ENCODE measurements at regions not wholly inside any gene's neighbourhood (a gene's known extent, or its start where the extent isn't known, plus 50 kb on each side); places are given as distances from the start of the nearest gene placed in this dataset.
A peak's percentile ranks its signal among the peaks of the same experiment; 100 is the strongest.
"Not testable (repeated sequence)": the region's sequence is repeated elsewhere in the genome, so short reads cannot be mapped to it uniquely, and the experiment has no call there.

DNA sequence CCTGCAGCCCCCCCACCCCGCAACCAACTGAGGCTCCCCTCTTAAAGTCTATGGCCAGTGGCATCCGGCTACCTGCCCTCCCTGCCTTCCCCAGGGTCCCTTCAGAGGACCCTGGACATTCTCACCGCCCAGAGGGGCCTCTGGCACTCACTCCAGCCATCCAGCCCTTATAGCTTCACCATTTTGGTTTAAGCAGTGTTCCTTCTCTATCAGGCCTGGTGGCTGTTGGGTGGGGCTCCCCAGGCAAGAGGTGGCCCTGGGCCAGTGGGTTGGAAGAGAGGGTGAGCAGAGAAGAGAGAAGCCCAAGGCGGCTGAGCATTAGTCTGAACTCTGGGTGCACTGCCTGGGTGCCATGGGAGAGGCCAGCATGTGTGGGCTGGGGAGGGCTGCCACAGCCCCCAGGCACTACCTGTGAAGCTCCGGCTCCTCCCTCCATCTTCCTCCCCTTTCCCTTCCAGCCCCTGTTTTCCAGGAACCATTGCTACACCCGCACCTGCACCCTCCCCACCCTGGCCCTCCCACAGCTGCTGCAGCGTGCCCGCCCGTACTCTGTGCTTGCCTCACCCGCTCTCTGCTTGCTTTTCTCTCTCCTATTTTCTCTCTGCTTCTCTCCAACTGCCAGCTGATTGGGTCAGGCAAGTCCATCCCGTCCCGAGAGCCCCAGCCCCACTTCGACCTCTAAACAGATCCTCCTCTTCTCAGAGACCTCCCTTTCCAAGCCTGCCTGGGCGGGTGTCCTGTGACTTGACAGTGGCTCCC is 168.2 kb downstream of the TBC1D2B start:
- POLR2A ChIA-PET: interaction anchor here (0.6 to 1.2 kb wide), 2 partner anchors 10 to 530 kb away, joined by 3 read pairs; no protein-coding TSS in a partner anchor
- DNase-seq (ENCODE audit: extremely low spot score): no peak
- CTCF ChIA-PET: interaction anchor here (0.8 to 2.0 kb wide), 8 partner anchors 9 to 199 kb away, joined by 3 to 11 read pairs (median 4); no protein-coding TSS in a partner anchor
- no peak for TF ChIP-seq FOXM1 (IDR thresholded peaks at IDR 0.05; ENCODE audit: borderline replicate concordance)
- TF ChIP-seq SUZ12 (IDR thresholded peaks at IDR 0.05): no peak

DNA sequence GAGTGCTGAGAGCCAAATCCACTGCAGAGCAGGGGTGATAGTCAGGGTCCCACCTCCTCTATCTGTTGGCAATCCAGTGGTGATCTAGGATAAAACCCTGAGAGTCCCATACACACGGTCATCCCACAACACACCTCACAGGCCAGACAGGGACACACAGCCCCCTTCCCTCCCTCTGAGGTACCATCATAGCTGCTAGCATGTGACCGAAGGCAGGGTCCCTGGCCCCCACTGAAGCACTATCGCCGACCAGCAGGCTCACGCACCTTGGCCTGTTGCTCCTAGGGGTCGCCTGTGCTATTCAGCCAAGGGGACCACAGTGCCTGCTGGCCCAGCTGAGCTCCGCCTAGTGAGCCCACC is 168.8 kb downstream of the TBC1D2B start:
- ChIA-PET CTCF (interaction anchor here (0.7 to 1.8 kb wide), 12 partner anchors 9 to 786 kb away, joined by 3 to 5 read pairs (median 3); no protein-coding TSS in a partner anchor), POLR2A (interaction anchor here (0.6 kb wide), 1 partner anchor 529 kb away, joined by 3 read pairs; no protein-coding TSS in a partner anchor)
- not testable (repeated sequence) for DNase-seq (ENCODE audit: extremely low spot score)

DNA sequence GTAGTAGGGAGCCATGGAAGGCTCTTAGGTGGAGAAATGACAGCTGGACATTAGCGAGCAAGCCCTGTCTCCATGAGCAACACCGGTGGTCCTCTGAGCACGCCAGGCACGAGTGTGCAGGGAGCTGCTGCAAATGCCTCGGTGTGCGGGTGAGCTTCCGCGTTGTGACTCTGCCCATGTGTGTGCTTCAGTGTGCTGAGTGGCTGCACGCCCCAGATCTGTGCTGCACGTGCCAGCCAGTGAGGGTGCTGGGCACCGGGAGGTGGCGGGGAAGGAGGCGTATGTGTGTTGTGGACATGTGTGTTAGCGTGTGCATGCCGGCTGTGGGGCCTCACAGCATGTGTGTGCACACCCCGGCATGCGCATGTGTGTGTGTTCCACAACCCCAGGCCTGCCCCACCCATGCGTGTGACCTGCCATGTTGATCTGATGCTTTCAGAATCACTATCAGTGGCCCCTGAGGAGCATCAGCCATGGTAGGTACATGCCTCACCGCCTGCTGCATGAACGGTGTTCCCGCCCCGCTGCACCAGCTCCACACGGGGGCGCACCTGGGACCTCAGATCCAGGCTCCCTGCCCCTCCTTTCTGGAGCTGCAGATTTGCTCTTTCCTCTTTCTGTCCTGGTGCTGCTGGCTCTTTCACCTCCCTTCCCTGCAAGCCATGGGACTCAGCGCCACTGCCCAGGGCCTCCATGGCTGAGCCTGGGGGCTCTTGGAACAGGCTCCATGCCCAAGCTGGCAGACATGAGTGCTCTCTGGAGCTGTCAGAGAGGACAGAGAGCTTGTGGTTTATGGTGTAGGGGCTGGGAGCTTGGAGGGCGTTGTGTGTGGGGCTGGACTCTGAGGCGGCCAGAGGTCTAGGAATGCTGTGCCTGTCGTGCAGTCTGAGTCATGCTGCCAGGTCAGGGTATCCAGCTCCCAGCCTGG is 169.4 kb downstream of the TBC1D2B start:
- TF ChIP-seq BHLHE40 (IDR thresholded peaks at IDR 0.05; ENCODE audit: borderline replicate concordance) (no peak), SUZ12 (IDR thresholded peaks at IDR 0.05) (no peak), ZNF384 (IDR thresholded peaks at IDR 0.05) (no peak), HDGF (IDR thresholded peaks at IDR 0.05; ENCODE audit: borderline replicate concordance) (no peak), TARDBP (IDR thresholded peaks at IDR 0.05) (no peak)
- POLR2A ChIA-PET: no interaction called here
- DNase-seq (ENCODE audit: extremely low spot score): peak; percentile 66
- CTCF ChIA-PET: interaction anchor here (0.7 to 1.8 kb wide), 12 partner anchors 8 to 786 kb away, joined by 3 to 5 read pairs (median 3); no protein-coding TSS in a partner anchor

DNA sequence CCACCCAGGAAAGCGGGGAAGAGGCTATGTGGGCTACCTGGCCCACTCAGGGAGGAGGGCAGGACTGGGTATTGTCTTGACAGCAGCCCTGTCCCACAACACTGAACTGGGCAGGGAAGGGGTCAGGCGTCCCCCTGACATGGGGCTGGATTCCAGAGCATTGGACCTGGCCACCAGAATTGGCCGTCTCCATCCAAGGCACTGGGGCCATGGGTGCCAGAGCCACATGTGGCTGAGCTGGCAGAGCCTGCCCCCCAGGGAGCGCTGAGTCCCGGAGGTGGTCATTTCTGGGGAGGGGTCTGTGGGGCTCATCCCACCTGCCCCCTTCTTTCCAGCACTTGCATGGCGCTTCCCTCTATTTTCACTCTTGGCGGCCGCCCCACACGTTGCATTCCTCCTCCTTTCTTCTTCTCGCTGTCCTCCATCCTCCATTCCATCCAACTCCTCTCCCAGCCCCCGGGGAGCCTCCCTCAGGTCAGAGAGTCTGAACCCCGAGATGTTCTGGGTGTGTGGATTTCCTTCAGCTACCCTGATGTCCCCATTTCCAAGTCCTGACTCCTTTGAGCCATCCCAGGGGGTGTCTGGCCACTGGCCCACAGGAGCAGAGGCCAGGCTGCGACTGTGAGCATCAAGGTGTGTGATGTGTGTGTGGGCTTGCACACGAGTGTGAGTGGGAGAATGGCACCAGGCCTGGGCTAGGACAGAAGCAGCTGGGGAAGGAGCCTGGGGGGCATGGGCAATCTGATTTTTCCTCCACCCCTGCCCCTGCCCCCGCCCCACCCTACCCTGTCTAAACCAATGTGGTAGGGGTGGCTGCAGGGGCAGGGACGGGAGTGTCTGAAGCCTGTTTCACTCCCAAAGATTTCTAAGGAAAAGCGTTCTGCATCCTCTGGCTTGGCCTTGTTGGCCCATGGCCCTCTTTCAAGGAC is 171.2 kb downstream of the TBC1D2B start:
- POLR2A ChIA-PET; DNase-seq (ENCODE audit: extremely low spot score): not testable (repeated sequence)
- CTCF ChIA-PET: interaction anchor here (0.6 kb wide), 2 partner anchors 20 to 114 kb away, joined by 3 to 6 read pairs; no protein-coding TSS in a partner anchor

DNA sequence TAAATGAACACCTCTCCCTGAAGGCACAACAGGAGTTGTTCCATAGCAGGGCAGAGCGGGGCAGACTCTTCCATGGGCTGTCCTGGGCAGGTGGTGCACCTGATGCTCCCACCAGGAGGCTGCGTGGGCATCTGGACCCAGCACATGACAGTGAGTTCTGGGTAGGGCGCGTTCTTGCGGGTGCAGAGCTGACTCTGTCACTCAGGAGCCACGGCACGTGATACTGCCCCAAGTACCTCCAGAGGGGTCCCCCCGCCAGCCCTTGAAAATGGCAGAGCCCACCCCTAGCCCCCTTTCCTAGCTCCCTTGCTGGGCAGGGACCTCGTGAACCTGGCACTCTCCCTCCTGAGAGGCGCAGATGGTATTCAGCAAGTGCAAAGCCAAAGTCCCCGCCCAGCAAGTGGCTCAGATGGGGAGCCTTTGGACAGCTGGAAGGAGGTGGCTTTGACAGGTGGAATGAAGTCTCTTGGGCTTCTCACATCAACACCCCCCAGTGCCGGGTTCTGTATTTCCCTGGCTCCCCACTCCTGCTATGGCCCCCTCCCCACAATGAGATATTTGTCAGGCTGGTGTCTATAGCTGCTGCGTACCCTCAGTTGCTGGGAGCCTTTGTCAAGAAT is 172.1 kb downstream of the TBC1D2B start:
- TF ChIP-seq CTBP1 (IDR thresholded peaks at IDR 0.05; ENCODE audit: borderline replicate concordance) (no peak), ELF4 (IDR thresholded peaks at IDR 0.05) (no peak)
- POLR2A ChIA-PET: no interaction called here
- CTCF ChIA-PET: interaction anchor here (0.5 to 0.6 kb wide), 3 partner anchors 19 to 354 kb away, joined by 3 to 6 read pairs (median 3); no protein-coding TSS in a partner anchor
- no peak for DNase-seq (ENCODE audit: extremely low spot score)

DNA sequence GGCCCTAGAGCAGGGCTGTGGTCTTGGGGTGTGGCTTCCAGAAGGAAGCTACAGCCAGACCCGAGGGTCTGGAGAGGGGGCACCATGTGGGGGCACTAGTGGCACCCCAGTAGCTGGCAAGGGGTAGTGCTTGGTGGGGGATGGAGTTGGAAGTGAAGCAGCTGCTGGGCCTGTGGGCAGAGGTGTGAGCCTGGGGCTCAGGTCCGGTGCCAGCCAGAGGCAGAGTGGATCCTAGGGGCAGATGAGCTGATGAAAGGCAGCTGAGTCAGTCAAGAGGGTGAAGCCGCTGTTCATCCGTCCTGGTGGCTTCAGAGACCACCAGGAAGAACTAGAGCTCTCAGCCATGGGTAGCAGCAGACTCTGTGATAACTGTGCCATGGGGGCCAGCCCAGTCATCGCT is 172.6 kb downstream of the TBC1D2B start:
- DNase-seq (ENCODE audit: extremely low spot score): no peak
- ChIA-PET CTCF (interaction anchor here (0.5 kb wide), 1 partner anchor 355 kb away, joined by 3 read pairs; no protein-coding TSS in a partner anchor), POLR2A (no interaction called here)
- TF ChIP-seq HDGF (IDR thresholded peaks at IDR 0.05; ENCODE audit: borderline replicate concordance): no peak
- no peak for TF ChIP-seq TARDBP (IDR thresholded peaks at IDR 0.05)
- no peak for TF ChIP-seq SP1 (IDR thresholded peaks at IDR 0.05)
- no peak for TF ChIP-seq FOXA1 (IDR thresholded peaks at IDR 0.05)
- TF ChIP-seq L3MBTL2 (conservative IDR thresholded peaks at IDR 0.05): no peak
- no peak for TF ChIP-seq LEF1 (IDR thresholded peaks at IDR 0.05; ENCODE audit: borderline replicate concordance)
- TF ChIP-seq, protein P1, sequence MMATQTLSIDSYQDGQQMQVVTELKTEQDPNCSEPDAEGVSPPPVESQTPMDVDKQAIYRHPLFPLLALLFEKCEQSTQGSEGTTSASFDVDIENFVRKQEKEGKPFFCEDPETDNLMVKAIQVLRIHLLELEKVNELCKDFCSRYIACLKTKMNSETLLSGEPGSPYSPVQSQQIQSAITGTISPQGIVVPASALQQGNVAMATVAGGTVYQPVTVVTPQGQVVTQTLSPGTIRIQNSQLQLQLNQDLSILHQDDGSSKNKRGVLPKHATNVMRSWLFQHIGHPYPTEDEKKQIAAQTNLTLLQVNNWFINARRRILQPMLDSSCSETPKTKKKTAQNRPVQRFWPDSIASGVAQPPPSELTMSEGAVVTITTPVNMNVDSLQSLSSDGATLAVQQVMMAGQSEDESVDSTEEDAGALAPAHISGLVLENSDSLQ (IDR thresholded peaks at IDR 0.05): no peak
- TF ChIP-seq ELF4 (IDR thresholded peaks at IDR 0.05): no peak
- no peak for TF ChIP-seq SUZ12 (IDR thresholded peaks at IDR 0.05)
- TF ChIP-seq BHLHE40 (IDR thresholded peaks at IDR 0.05; ENCODE audit: borderline replicate concordance): no peak
- TF ChIP-seq NFRKB (IDR thresholded peaks at IDR 0.05): no peak

DNA sequence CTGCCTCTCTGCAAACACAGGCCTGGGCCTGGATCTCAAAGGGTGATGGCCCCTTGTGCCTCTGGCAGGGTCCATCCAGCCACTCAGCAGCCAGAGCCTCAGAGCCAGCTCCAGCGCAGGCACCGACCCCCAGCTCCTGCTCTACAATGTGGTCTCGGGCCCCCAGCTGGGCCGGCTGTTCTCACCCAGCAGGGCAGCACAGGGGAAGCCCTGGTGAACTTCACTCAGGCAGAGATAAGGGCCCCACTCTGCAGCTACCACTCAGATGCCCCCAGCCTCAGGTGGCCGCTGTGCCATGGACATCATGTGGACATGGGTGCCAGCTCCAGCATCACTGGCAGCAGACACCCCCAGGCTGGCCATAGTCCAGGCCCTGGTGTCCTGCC is 173.1 kb downstream of the TBC1D2B start:
- POLR2A ChIA-PET: no interaction called here

DNA sequence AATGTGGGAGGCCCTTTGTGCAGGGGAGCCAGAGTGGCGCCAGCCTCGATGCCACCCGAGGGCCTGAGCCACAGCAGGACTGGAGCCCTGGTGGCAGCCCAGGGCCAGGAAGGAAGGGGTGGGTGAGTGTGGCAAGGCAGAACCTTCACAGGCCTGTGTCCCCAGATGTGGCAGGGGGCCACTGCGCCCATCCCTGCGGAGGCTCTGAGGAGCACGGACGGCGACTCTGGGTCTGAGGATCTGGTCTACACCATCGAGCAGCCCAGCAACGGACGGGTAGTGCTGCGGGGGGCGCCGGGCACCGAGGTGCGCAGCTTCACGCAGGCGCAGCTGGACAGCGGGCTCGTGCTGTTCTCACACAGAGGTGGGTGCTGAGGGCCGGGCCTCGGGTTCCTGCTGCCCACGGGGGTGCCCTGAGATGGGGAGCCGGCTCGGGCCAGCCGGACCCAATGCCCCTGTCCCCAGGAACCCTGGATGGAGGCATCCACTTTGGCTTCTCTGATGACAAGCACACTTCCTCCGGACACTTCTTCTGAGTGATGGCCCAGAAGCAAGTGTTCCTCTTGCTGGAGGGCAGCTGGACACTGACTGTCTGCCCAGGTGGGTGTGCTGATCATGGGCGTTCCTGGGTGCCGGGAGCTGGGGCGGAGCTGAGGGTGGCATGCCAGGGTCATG is 173.6 kb downstream of the TBC1D2B start:
- DNase-seq (ENCODE audit: extremely low spot score); POLR2A ChIA-PET; CTCF ChIA-PET: not testable (repeated sequence)

More for the DNA sequence above, 173.1 kb downstream of the TBC1D2B start:
- CTCF ChIA-PET: interaction anchor here (0.5 kb wide), 1 partner anchor 355 kb away, joined by 3 read pairs; no protein-coding TSS in a partner anchor
- DNase-seq (ENCODE audit: extremely low spot score): no peak
- TF ChIP-seq LEF1 (IDR thresholded peaks at IDR 0.05; ENCODE audit: borderline replicate concordance): no peak
- TF ChIP-seq BHLHE40 (IDR thresholded peaks at IDR 0.05; ENCODE audit: borderline replicate concordance): no peak
- no peak for TF ChIP-seq FOXK2 (IDR thresholded peaks at IDR 0.05)
- TF ChIP-seq ZNF384 (IDR thresholded peaks at IDR 0.05): no peak
- TF ChIP-seq ELF4 (IDR thresholded peaks at IDR 0.05): no peak
- TF ChIP-seq HDGF (IDR thresholded peaks at IDR 0.05; ENCODE audit: borderline replicate concordance): no peak
- TF ChIP-seq L3MBTL2 (conservative IDR thresholded peaks at IDR 0.05): no peak
- no peak for TF ChIP-seq NFRKB (IDR thresholded peaks at IDR 0.05)
- TF ChIP-seq ARNT (IDR thresholded peaks at IDR 0.05): no peak
- TF ChIP-seq SP1 (IDR thresholded peaks at IDR 0.05): no peak
- no peak for TF ChIP-seq SUZ12 (IDR thresholded peaks at IDR 0.05)
- TF ChIP-seq CTBP1 (IDR thresholded peaks at IDR 0.05; ENCODE audit: borderline replicate concordance): no peak
- TF ChIP-seq FOXM1 (IDR thresholded peaks at IDR 0.05; ENCODE audit: borderline replicate concordance): no peak
- TF ChIP-seq TARDBP (IDR thresholded peaks at IDR 0.05): no peak
- no peak for TF ChIP-seq FOXA1 (IDR thresholded peaks at IDR 0.05)
- TF ChIP-seq, protein P1 (IDR thresholded peaks at IDR 0.05): no peak

DNA sequence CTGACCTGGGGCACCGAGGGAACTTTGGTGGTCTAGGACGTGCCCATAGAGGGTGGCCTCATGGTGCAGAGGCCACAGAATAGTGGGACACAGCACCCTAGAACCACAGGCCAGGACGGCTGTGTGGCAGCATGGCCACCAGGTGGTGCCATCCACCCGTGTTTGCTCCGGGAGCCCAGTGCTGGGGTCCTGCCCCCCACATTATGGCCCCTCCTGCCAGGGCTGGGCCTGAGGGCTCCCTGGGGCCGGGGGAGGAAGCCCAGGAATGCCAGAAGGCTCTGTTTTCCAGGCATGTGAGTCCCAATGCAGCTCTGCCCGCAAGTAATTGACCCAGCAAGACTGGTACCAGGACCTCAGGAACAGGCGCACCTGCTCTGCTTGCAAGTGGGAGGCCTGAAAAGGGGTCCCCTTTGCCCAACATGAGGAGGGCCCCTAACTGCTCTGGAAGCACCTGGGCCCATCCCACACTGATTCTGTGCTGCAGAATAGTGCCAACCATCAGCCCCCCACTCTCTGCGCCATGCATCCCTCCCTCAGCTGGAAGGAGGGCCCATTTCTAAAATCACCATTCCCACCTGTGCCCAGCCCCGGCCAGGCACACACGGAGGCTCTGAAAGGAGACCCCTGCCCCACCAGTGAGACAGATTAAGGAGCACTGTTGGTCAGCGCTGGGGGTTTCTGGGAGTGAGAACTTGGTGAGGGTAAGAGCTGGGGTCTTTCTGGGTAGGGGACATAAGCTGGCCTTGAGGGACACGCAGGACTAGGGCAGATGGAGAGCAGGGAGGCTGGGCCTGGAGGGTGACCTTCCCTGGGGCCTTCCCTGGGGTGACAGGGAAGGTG is 174.4 kb downstream of the TBC1D2B start:
- POLR2A ChIA-PET: not testable (repeated sequence)
- CTCF ChIA-PET: interaction anchor here (0.6 to 1.6 kb wide), 3 partner anchors 7 to 247 kb away, joined by 3 to 6 read pairs (median 4); no protein-coding TSS in a partner anchor

More for the DNA sequence above, 174.4 kb downstream of the TBC1D2B start:
- DNase-seq (ENCODE audit: extremely low spot score): peak; percentile 53

Data from HEK293T (cell line).